ENCODE measurements at regions not wholly inside any gene's neighbourhood (a gene's known extent, or its start where the extent isn't known, plus 50 kb on each side); places are given as distances from the start of the nearest gene placed in this dataset.

GRCh38 chr12:18849761-18850160 lies 111.8 kb downstream of the CAPZA3 start:
- TF ChIP-seq CHD2 (IDR thresholded peaks at IDR 0.05; ENCODE audit: low read length) (no peak), POLR2A (IDR thresholded peaks at IDR 0.05; ENCODE audit: control extremely low read depth in 1 of 2, low read depth in 2 of 2, low read length in 2 of 2) (no peak), RFX5 (IDR thresholded peaks at IDR 0.05; ENCODE audit: borderline replicate concordance, low read depth, low read length) (no peak), PHF8 (conservative IDR thresholded peaks at IDR 0.05; ENCODE audit: low read depth, low read length) (no peak), JUND (IDR thresholded peaks at IDR 0.05; ENCODE audit: low read length) (no peak), YY1 (IDR thresholded peaks at IDR 0.05; ENCODE audit: low read depth, low read length) (no peak), CBX8 (IDR thresholded peaks at IDR 0.05; ENCODE audit: borderline replicate concordance, low read depth, low read length) (no peak)
- TF ChIP-seq, protein P1, sequence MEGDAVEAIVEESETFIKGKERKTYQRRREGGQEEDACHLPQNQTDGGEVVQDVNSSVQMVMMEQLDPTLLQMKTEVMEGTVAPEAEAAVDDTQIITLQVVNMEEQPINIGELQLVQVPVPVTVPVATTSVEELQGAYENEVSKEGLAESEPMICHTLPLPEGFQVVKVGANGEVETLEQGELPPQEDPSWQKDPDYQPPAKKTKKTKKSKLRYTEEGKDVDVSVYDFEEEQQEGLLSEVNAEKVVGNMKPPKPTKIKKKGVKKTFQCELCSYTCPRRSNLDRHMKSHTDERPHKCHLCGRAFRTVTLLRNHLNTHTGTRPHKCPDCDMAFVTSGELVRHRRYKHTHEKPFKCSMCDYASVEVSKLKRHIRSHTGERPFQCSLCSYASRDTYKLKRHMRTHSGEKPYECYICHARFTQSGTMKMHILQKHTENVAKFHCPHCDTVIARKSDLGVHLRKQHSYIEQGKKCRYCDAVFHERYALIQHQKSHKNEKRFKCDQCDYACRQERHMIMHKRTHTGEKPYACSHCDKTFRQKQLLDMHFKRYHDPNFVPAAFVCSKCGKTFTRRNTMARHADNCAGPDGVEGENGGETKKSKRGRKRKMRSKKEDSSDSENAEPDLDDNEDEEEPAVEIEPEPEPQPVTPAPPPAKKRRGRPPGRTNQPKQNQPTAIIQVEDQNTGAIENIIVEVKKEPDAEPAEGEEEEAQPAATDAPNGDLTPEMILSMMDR (IDR thresholded peaks at IDR 0.05; ENCODE audit: control extremely low read depth in 1 of 3, insufficient read depth in 1 of 3, low read depth in 1 of 3, low read length in 3 of 3), result no peak

Measured in H1 (cell line).